HG03097 (cell line): ENCODE measurements at regions not wholly inside any gene's neighbourhood (a gene's known extent, or its start where the extent isn't known, plus 50 kb on each side); places are given as distances from the start of the nearest gene placed in this dataset.
"Not testable (repeated sequence)": the region's sequence is repeated elsewhere in the genome, so short reads cannot be mapped to it uniquely, and the experiment has no call there.

ENCODE experiments used
- ATAC-seq: cut with Tn5 transposase; IDR thresholded peaks from one replicate; pipeline ENCODE4 v1.9.1; 2021; ENCODE audit not compliant: unreplicated experiment, low FRiP score

DNA sequence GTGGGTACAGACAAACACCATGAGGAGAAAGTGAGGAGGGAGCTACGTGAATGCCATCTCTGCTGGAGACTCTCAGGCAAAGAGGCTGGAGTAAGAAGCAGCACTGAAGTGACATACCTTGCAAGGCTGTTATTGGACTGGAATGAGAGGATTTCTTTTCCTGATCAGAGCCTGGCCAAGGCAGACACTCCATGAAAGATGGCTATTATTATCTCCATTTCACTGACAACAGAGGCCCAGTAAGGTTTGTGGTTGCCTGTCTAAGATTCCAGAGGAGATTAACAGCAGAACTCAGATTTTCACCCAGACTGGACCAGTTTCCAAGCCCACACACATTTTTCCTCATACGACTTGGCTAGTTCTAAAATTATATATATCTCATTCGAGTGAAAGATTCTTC lies 162.0 kb upstream of the EOLA2 start:
- no peak for ATAC-seq

DNA sequence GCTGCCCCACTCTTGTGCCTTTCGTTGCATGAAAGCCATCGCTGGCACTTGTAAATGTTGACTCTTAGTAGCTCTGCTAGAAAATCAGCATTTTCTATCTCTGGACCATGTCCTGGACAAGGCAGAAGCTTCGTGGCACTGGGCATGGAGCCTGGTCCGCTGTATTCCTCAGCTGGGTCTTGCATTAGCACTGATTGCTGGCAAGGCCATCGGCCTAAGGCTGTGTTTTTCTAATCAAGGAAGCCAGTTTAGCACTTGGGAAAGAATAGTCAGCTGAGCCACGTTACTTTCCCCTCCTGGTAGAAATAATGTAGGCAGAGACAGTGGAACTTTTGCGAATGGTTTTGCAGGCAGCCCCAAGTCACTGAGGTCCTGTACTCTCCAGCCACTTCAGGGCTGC lies 180.2 kb upstream of the EOLA2 start:
- no peak for ATAC-seq

DNA sequence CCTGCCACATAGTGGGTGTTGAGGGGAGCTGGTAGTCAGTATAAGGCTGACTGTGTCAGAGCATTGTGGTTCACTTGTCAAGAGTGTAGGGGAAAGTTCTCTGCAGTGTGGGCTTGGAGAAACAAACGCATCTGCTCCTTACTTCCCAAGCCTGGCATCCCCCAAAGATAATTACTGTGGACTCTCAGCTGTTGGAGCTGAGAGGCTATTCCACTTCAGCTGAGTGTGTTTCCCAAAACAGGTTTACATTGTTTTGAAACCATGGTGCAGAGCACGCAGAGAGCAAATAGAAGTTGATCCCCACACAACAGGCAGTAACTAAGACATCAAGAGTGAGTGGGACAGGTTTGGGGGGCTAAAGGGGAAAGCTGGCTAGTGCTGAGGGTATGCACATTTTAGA lies 181.0 kb upstream of the EOLA2 start:
- ATAC-seq = no peak

DNA sequence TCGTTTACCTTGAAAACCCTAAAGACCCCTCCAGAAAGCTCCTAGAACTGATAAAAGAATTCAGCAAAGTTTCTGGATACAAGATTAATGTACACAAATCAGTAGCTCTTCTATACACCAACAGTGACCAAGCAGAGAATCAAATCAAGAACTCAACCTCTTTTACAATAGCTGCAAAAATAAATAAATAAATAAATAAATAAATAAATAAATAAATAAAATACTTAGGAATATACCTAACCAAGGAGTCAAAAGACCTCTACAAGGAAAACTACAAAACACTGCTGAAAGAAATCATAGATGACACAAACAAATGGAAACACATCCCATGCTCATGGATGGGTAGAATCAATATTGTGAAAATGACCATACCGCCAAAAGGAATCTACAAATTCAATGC lies 186.8 kb upstream of the EOLA2 start:
- not testable (repeated sequence) for ATAC-seq

DNA sequence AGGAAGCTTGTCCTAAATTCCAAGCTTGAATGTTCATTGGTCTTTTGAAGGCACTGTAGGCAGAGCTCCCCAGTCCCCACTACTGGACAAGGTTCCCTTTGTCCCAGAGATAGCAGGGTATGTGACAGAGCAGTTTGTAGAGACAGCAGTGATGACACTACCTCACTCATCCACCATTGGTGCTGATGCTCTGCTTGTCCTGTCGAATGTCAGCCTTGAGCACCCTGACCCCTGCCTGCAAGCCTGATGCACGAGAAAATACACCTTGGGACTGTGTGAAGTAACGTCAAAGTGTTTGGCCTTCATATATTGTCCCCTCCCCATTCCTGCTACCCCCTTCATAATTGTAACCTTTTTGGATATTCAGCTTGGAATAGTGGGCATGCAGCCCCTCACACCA lies 188.9 kb upstream of the EOLA2 start:
- no peak for ATAC-seq

DNA sequence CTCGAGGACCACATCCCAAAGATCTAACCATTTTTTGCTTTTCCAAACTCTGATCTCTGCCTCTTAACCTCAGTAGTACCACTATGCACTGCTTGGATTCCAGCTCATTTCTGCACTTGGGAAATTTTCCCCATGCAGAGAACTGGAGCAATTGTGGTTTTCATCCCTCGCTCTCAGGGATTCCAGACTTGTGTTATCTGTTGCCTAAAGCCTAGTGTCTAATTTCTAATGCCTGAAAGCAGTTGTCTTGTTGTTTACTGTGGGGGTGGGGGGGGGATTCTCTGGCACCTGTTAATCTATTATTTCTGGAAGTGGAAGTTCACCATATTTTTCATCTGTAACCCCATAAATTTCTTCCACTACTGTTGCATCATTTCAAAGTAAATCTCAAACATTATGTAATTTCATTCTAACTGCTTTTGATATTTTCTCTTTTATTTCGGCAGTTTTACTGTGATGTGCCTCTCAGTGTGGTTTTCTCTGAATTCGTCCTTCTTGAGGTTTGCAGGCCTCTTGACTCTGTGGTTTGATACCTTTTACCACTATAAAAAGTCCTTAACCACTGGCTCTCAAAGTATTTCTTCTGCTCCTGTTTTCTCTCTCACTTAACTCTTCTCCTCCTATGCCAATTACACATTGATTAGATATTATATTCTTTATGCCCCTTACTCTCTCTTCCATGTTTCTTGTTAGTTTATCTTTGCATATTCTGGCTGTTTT lies 205.6 kb upstream of the EOLA2 start:
- ATAC-seq = no peak

DNA sequence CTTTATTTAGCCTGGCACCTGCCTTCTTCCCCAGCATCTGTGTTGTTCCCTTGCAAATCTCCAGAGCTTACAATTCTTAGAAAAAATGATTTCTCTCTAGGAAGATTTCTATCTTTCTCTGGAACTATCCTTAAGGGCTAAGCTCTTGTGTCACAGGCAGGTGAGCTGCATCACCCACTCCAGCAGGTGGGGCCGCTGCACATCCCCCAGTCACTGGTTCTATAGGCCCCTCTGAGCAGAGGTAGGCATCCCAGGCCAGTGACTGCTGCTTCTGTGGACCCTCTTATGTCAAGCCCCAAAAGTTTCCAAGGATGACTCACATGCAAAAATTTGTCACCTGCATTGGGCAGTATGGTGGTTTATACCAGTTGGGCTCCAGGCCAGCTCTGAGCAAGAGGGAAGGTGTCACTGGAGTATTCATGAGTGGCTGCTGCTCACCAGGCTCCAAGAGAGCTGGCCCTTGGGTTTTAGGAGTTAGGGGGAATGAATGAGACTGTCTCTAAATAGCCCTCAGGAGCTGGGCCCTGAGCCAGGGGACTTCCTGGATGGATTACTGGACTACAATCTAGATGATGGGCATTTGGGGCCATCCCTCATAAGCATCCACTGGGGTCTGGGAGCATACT lies 208.1 kb upstream of the EOLA2 start:
- no peak for ATAC-seq

DNA sequence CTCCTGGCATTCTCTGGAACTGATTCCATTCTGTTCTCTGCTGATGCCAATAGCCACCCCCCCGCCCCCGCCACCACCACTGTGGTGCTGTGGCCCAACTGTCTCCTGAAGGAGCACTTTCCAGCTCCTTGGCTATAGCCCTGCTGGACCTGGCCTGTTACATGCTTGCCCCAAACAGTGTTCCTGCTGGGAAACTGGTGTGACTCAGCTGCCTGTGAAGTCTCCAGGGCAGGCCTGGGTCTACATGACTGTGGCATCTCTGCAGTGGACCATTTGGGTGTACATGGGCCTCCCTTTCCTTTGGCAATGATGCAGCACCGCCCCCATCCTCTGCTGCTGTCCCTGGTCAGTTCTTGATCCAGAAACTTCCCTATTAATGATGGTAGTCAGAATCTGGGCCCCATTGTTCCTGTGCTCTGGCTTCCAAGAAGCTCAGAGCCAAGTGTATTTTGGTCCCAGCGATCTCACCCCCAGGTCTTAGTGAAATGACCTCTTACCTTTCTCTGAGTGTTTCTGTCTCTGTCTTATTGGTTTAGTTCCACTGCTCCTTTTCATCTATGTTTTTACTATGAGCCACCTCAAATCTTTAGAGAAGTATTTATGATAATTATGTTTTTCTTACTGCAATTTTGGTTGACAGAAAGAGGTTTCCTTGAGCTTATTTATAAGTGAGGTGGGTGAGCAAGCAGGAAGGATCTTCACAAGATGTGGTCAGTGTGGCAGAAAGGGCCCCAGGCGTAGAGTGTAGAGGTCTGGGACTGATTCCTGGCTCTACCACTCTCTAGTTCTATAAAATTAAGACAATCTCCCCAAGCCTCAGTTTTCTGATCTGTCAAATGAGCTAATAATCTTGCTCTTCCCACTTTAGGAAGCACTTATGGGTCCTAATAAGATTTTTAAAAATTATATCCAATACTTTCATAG lies 210.7 kb upstream of the EOLA2 start:
- no peak for ATAC-seq

DNA sequence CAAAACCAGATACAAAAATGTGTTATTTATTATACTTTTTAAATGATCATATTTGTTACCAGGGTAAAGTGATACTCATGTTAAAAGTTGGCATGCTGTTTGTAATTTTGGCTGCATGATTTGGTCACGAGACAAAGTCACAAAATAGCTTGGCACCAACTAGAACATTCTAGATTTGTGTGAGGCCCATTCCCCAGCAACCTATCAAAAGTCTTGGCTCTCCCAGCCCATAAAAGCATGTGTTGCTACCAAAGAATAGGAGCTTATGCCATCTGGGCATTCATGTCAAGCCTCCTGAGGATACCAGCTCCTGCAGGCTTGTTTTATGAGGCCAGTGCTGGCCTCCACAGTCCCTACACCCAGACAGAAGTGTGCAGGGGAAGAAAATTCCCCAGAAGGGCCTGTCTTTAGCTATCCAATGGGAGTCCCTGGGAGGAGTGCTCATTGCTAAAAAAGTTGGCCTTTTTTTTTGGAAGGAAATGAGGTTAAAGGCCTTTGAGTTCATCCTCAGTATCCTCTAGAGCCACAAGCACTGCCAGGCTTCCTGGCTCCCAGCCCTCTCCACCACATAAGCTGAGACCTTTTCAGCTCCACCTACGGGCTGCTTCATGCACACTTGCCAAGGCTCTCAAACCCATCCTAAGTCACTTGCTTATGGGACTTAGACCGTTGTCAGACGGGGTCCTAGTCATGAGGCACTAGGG lies 211.9 kb upstream of the EOLA2 start:
- no peak for ATAC-seq

DNA sequence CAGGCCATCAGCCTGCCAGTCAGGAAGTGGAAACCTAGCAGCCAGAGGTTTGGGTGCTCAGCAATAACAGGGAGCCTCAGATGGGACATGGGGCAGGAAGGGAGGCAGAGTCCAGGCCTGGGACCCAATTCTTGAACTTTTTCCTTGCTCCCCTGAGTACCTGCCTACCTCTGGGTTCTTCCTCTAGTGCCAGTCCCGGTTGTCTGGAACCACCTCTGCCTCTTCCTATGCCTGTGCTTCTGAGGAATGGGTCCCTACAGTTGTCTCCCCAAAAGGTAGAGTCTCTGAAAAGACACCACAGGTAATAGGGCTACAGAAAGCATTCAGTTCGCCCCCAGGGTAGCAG lies 212.4 kb upstream of the MAMLD1 start:
- ATAC-seq = no peak

DNA sequence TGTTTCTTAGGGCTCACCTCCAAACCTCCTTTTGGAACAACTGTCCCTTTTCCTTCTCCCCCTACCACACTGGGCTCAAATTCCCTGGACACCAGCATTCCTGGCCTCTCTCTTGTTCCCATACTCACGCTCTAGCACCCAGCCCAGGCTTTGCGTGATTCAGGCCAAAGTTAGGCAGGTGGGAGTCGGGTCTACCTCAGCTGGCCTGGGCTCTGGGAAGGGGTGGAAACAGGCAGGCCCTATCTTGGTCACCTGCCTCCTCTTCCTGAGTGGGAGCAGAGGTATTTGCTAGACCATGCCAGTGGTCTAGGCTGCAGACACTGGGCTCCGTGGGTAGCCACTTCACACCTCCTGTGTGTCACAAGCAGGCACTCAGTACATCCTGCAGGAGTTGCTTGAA lies 211.1 kb upstream of the MAMLD1 start:
- ATAC-seq = no peak

DNA sequence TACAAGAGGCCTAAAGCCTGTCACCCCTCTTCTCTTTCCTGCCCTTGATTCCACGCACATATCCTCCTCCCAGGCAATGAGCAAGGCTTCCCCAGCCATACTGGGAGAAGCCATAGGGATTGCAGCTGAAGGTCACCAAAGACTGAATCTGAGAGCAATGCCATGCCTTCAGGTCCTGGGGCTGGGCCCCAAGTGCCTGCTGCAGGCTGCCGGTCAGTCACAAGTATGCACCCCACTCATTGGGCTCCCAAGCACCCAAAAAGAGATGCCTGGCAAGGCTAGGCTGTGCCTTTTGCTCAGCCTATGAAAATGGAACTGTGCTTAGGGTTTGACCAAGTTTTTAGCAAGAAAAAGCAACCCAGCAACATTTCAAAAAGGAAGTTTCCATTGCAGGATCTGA lies 210.6 kb upstream of the MAMLD1 start:
- ATAC-seq = no peak

DNA sequence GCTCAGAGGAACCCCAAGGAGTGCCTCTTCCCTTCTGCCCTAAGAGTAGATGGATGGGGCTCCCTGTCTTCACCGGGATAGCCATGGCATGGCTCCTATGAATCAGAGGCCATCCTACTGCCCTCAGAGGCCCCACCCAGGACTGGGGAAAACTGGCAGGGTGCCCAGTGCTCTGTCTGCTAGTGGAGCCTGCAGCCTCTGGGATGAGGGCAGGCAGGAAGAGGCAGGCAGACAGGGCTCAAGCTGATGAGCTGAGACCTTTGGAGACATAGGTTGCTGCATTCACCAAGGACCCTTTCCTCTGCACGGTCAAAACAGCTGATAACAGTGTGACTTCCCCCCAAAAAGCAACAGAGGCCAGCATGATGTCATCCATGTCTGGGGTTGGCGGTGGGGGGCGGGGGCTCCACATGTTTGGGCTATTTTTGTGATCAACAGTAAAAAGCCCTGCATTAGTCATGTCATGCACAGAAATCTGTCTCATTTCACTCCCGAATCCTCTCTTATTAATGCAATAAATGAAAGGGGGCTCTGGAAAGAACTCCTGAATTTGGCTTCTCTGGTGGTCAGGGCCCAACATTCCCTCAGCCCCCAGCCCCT lies 207.6 kb upstream of the MAMLD1 start:
- ATAC-seq = no peak

DNA sequence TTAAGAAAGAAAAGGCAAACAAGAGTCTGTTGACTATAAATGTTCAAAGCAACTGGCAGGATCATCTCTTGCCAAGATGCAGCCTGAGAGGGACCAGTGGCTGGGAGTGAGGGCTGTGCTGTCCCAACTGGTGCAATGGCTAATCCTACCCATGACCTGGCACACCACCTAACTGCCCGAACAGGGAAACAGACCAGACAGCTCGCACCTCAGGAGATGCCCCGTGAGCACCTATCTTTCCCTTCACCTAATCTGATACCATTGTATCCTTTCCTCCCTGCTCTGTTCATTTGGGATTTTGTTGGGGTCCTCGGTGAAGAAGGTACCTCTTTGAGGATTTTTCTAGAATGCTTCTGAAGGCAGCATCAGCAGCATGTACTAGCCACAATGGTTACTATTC lies 206.5 kb upstream of the MAMLD1 start:
- no peak for ATAC-seq

DNA sequence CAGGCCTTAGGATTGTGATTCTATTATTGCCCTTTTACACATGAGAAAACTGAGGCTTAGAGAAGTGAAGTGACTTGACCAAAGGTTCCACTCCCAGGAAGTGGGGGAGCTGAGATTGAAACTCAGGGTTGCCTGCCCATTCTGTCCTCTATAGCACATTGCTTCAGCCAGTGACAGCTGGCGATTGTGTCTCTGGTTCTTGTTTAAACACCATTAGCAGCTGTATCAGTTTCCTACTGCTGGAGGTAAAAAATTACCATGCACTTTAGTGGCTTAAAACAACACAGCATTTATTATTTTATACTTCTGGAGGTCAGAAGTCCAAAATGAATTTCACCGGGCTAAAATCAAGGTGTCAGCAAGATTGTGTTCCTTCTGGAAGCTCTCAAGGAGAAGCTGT lies 205.8 kb upstream of the MAMLD1 start:
- ATAC-seq = no peak

DNA sequence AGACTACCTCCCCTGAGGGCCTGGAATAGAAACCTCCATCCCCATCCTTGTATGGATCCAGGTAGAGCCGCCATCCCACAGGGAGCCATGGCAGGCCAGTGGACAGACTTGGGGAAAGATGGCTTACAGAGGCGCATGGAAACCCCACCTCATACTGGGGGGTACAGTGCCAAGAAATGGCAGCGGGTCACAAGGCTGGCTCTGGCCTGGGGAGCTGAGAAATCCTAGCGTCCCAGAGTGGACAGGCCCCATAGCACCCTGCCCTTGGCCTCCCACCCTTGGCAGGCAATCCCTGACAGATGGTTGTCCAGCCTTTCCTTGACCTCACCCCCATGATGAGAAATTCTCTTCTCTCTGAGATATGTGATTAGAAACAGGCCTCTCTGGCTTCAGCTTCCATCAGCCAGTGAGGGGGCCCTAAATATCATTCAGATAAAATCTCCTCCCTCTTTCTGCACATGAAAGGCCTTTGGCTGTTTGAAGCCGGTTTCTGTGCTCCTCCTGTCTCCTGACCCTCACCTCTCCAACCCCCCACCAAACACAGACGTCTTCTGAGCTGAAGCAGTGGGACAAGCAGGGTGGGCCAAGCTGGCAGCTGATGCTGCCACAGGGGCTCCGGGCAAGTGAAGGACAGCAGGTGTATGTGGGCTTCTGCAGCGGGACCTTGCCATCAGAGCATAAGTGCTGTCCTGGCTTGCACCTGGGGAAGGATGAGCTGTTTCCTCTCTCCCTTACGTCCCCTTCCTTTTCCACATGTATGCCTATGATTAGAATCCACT lies 204.4 kb upstream of the MAMLD1 start:
- ATAC-seq = no peak

DNA sequence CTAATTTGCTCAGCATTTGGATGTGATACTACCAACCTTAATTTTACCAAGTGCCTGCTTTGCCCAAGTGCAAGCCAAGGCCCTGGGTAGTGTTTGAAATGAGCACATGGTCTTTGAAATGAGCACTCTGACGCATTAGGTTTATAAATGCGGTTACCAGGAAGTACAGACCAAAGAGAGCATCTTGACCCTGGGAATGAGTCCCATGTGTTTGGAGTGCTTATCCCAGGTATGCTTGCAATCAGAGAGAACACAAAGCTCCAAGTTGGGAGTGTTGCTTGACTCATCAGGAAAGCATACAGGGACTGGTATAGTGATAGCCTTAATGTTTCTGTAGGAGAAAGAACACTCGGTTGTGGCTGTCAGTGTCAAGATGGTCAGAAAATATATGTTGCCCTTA lies 203.6 kb upstream of the MAMLD1 start:
- ATAC-seq = no peak

DNA sequence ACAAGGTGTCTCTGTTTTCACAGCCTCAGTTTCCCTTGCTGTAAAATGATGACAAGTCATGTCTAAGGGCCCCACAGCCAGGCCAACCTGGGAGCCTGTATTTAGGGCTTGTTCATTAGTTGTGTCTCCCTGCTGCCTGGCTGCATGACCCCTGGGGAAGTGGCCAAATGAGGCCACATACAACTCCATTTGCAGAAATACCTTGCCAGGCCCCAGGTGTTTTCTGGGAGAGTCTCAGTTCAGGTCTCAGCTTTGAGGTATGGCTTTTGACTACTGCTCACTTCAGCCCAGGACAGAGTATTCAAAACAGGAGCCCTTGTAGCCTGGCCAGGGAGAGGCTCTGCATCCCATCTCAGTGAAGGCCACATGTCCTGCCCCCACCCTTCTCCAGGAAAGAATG lies 202.5 kb upstream of the MAMLD1 start:
- ATAC-seq = no peak

DNA sequence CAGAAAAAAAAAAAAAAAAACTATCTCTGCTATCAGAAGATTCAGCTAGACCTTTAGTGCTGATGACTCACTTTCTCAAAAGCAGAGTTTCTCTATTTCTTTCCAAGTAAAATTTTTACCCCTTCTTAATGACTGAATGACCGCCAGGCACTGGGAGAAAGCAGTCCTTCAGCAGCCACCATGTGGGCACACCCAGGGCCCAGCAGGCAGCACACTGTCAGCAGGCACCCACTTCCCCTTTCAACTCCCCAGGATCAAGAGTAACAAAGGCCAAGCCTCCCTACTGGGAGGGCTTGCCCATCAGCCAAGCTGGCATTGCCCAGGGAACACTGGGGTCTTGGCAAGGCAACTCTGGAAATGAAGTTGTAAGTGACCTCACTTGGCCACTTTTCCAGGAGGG lies 201.9 kb upstream of the MAMLD1 start:
- no peak for ATAC-seq

DNA sequence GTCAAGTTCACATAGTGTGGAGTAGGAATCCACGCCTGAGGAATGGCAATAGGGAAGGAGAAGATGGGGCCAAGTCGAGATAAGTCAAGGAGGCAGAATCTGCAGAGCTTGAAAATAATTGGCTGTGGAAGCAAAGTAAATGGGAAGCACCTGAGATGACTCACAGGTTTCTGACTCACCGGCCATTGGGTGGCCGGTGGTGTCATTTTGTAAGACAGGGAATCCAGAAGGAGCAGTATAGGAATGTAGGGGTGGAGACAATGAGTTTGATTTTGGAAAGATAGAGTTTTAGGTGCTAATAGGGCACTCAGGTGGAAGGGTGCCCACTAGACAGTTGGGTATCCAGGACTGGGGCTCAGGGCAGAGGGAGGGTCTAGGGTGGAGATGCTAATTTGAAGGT lies 201.0 kb upstream of the MAMLD1 start:
- ATAC-seq = no peak
